H7 (cell line): ENCODE measurements at regions not wholly inside any gene's neighbourhood (a gene's known extent, or its start where the extent isn't known, plus 50 kb on each side); places are given as distances from the start of the nearest gene placed in this dataset.
A peak's percentile ranks its signal among the peaks of the same experiment; 100 is the strongest.

Experiments
- DNase-seq: peaks from one replicate; pipeline ENCODE4 v3.0.0; 2012
- H3K27me3 ChIP-seq: 2 replicates; pipeline ENCODE4 v1.6.0; 2011; ENCODE audit warnings: mild to moderate bottlenecking, low read length; ENCODE audit not compliant: control insufficient read depth, insufficient read depth
- H3K36me3 ChIP-seq: replicated peaks from 2 replicates; pipeline ENCODE4 v1.5.1; 2011; ENCODE audit warnings: low read length; ENCODE audit not compliant: control insufficient read depth, insufficient read depth
- H3K4me3 ChIP-seq: 2 replicates; pipeline ENCODE4 v1.5.1; 2011; ENCODE audit warnings: low read depth, mild to moderate bottlenecking, control low read depth, low read length, moderate library complexity; ENCODE audit not compliant: insufficient read depth

DNA sequence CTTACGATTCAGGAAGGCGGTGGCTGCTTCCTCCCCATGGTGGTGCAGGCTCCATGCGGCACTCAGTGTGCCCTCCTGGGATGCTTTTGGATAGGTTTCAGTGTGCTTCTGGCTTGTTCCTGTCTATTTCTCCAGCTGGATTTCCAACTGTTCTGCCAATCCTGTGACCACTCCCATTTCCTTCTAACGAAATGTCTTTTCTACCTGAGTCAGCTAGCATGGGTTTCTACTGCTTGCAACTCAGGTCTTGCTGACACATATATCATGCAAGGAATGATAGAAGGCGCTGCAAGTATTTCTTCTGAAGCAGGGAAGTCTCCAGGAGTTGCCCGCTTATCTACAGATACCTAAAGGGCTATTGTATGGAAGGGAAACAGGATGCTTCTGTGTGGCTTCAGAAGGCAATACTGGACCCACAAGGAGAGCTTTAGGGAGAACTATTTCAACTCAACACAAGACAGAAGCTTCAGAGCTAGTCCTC lies 244.4 kb downstream of the OPA1 start:
- Histone ChIP-seq H3K36me3 (no peaks in the 10 kb centered on the region), H3K27me3 (no peaks in the 10 kb centered on the region), H3K4me3 (no peak overlapping the region)
- no peak for DNase-seq

DNA sequence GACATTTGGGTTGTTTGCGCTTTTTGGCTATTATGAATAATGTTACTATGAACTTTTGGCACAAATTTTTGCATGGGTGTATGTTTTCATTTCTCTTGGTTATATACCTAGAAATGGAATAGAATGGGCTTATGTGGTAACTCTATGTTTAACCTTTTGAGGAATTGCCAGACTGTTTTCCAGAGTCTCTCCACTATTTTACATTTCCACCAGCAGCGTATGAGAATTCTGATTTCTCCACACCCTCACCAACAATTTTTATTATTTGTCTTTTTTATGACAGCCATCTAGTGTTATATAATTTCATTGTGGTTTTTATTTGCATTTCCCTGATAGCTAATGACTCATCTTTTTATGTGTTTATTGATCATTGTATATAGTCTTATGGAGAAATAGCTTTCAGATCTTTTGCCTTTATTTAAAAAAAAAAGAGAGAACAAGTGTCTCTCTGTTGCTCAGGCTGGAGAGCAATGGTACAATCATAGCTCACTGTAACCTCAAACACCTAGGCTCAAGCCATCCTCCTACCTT lies 247.2 kb downstream of the OPA1 start:
- no peaks in the 10 kb centered on the region for H3K27me3 ChIP-seq
- H3K36me3 ChIP-seq: no peaks in the 10 kb centered on the region
- H3K4me3 ChIP-seq: no peak overlapping the region

DNA sequence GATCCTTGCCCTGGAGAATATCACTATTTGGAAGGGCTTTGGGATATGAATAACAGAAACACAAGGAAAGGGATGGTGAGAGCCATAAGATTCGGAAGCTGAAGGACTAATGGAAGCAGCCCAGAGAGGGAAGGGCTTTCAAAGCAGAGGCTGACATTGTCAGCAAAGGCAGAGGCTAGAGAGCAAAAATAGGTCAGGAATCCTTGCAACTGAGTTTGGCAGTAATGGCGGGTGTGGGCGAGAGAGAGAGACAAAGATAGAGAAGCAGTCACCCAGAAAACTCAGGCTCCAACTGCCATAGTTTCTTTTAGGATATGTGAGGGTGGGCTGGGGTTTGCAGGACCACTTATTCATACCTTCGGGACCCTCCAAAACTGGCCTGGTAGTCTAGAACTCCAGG lies 248.6 kb downstream of the OPA1 start:
- Histone ChIP-seq H3K36me3 (no peaks in the 10 kb centered on the region), H3K4me3 (no peak overlapping the region), H3K27me3 (no peaks in the 10 kb centered on the region)
- no peak for DNase-seq

More for the DNA sequence above, 247.2 kb downstream of the OPA1 start:
- DNase-seq: no peak

DNA sequence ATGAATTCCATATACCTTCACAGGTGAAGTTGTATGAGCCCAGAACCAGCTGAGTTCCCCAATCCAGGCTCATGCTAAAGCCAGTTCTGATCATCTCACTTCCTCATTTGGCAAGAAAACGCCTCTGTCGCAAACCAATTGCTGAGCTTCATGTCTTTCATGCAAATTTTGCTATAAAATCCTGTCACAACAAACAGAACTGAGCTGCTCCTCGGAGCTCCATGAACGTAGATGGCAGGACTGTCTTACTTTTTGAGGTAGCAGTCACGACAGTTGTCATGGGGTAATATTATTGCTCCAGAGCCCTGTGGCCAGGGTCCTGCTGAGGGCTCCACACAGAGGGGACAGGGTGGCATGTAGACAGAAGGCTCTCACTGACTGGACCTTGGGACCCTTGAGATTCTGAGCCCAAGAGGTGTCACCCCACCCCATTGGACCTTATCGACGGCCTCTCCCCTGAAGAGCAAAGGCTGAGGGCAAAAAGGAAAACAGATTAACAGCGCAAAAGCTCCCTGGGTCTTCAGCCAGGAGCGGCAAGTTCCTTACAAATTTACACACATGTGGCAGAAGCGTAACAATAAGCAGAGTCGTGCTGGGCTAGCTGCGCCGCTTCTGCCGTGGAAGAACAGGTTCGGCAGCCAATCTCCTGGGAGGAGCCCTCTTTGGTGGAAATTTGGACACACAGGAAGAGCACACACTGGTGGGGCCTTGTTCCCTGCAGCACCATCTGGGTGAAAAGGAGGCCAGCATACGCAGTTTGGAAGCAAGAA lies 249.2 kb downstream of the OPA1 start:
- no peak for DNase-seq
- H3K27me3 ChIP-seq: no peaks in the 10 kb centered on the region

DNA sequence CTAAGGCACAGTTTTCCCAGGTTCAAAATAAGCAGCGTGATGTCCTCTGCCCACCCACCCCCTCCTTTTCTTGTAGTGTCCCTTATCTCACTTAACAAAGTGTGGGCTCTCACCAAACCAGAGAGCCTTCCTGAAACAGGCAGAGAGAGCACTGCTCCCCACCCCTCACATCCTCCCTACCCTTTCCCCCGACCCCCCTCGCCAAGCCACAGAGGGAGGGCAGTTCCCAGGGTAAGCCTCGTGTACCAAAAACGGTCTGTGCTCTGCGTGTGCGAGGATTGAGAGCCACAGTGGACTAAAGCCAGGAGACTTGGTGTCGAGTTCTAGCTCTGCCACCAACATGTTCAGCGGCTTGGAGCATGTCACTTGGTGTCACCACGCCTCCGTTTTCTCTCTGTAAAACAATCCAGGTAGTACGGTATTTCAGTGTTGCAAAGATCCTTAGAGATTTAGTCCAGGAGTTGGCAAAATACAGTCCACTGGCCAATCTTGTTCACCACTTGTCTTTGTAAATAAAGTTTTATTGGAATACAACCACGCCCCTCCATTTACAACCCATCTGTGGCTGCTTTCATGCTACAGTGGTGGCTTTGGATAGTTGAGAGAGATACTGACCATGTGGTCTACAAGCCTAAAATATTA lies 249.9 kb downstream of the OPA1 start:
- Histone ChIP-seq H3K36me3 (no peaks in the 10 kb centered on the region), H3K4me3 (no peak overlapping the region), H3K27me3 (no peaks in the 10 kb centered on the region)
- DNase-seq: no peak

More for the DNA sequence above, 249.2 kb downstream of the OPA1 start:
- no peak overlapping the region for H3K4me3 ChIP-seq
- no peaks in the 10 kb centered on the region for H3K36me3 ChIP-seq

DNA sequence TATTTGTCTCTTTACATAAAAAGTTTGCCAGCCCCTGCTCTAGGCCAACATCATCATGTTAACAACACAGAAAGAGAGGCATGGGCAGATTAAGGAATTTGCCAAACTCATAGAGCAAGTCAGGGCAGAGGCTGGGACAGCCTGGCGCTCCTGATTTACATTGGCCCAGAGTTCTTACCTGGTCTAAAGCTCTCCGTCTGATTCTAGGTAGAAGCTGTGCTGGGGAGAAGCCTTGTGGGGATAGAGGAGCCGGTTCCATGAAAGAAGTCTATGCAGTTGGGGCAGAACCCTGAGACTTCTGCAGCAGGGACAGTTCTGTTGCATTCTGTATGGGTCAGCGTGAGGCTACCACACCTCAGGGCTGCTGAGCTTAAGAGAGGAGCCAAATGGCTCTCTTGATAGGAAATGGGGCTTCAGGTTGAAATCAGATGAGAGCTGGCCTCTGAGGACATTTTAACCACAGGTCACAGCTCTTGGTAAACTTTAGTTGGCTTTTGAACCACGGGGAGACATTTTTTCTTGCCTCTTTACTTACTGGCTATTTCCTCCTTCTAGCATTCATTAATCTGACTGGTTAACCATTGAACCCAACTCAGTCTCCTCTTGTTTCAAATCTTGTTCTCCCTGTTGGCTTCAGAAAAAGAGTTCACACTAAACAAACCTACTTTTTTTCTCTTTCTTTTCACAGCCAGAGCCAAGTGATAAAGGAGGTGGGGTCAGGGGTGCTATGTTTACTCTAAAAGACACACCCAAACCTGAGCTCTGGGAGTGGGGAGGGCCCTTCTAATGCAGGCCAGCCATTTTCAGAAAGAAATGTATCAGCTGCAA lies 250.7 kb downstream of the OPA1 start:
- no peak overlapping the region for H3K4me3 ChIP-seq
- DNase-seq: no peak
- H3K27me3 ChIP-seq: no peaks in the 10 kb centered on the region
- H3K36me3 ChIP-seq: no peaks in the 10 kb centered on the region

DNA sequence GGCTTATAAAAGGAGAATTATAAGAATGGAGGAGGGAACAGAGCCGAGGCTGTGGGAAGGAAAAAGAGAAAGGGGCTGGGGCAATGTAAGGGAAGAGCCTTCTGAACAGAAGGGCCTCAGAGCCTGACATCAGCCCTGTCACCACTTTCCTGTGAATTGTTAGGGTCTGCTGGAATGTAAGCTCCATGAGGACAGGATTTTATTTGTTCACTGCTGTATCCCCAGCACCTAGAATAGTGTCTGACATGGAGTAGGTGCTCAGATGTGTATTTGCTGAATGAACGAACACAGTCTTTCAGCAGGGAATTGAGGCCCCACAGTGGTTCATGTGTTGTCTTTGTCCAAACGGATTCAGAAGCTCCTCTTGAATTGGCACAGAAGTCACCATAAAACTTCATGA lies 251.5 kb downstream of the OPA1 start:
- Histone ChIP-seq H3K4me3 (no peak overlapping the region), H3K36me3 (no peaks in the 10 kb centered on the region), H3K27me3 (no peaks in the 10 kb centered on the region)
- no peak for DNase-seq

DNA sequence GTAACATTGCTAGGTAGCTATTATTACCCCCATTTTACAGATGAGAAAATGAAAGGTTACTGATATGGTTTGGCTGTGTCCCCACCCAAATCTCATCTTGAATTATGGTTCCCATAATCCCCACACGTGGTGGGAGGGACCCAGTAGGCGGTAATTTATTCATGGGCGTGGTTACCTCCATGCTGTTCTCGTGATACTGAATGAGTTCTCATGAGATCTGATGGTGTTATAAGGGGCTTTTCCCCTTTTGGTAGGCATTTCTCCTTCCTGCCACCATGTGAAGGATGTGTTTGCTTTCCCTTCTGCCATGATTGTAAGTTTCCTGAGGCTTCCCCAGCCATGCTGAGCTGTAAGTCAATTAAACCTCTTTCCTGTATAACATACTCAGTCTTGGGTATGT lies 252.1 kb downstream of the OPA1 start:
- DNase-seq: no peak
- Histone ChIP-seq H3K4me3 (no peak overlapping the region), H3K36me3 (no peaks in the 10 kb centered on the region), H3K27me3 (no peaks in the 10 kb centered on the region)

DNA sequence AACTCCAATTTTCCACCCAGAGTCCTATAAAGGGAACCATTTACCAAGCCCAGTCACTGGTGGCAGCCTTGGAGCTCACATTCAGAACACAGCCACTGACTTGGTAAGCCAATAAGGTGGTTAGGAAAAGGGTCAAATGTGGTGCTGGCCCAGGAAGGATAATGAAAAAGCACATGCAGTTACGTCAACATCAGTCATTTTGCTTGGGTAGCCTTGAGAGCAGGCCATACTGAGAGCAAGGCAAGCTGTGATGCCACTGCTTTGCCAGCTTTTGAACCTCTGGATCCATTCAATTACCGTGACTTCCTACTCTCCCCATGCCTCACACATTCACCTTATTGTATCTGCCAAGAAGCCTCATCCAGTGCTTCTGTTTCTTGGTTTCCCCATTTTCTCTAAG lies 253.6 kb downstream of the OPA1 start:
- DNase-seq: no peak
- Histone ChIP-seq H3K4me3 (no peak overlapping the region), H3K27me3 (no peaks in the 10 kb centered on the region), H3K36me3 (no peaks in the 10 kb centered on the region)

DNA sequence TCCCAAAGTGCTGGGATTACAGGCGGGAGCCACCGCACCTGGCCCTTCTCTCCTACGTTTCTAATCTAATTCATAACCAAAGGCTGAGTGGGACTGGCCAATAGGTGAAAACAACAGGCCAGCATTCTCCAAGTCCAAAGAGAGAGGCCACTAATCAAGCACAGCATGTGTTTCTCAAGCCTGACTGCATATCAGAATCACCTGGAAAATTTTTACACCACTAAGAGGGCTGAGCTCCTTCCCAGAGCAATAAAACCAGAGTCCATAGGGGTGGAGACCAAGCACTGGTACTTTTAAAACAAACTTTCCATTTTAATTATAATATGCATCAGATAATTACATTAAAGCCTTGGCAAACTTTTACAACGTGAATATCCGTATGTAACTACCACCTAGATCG lies 254.4 kb downstream of the OPA1 start:
- no peaks in the 10 kb centered on the region for H3K27me3 ChIP-seq
- no peak overlapping the region for H3K4me3 ChIP-seq
- DNase-seq: no peak
- H3K36me3 ChIP-seq: no peaks in the 10 kb centered on the region

DNA sequence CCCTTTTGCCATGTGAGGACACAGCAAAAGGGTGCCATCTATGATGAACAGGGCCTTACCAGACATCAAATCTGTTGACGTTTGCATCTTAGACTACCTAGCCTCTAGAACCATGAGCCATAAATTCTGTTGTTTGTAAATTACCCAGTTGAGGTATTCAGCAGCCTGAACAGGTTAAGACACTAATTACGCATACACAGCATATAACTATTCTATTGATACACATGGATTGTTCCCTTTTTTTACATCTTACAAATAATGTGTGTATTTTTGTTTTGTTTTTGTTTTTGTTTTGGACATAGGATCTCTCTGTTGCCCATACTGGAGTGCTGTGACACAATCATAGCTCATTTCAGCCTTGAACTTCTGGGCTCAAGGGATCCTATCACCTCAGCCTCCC lies 255.5 kb downstream of the OPA1 start:
- H3K36me3 ChIP-seq: no peaks in the 10 kb centered on the region
- no peak overlapping the region for H3K4me3 ChIP-seq
- DNase-seq: no peak
- H3K27me3 ChIP-seq: no peaks in the 10 kb centered on the region

DNA sequence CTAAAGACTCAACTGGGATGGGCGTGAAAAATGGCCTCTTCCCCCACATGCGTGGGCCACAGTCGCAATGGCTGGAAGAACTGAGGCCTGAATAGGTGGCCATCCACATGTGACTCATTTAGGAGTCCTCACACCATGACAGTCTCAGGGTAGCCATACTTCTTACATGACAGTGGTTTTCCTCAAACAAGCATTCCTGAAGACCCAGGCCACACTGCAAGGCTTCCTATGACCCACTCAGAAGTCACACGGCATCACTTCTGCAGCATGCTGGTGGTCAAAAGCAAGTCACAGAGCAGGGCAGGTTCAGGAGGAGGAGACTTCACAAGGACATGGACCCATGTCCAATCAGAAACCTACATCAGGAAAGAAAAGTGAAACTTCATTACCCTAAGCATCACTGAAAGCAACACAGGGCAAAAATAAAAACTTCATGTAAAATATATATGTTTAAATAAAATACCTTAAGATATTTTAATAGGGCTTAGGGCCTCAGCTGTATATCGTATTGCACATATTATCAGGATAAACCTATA lies 257.1 kb downstream of the OPA1 start:
- Histone ChIP-seq H3K36me3 (no peaks in the 10 kb centered on the region), H3K4me3 (no peak overlapping the region), H3K27me3 (no peaks in the 10 kb centered on the region)
- no peak for DNase-seq

DNA sequence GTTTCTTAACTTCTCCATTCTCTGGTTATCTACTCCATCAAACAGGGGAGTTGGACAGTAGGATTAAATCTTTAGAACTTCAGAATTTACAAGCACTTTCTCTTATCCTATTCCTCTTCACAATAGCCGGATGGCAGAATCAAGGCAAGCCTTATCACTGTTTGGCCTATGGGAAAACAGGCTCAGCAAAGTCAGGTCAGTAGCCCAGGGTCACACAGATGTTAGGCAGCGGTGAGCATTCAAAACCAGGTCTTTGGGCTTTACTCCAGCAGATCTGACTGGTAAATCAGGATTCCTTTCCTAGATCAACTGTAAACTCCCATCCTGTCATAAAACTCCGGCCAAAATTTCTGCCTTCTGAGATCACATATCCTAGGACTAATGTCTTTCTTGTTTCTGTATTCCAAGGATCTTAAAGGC lies 258.4 kb downstream of the OPA1 start:
- H3K4me3 ChIP-seq: no peak overlapping the region
- H3K36me3 ChIP-seq: no peaks in the 10 kb centered on the region
- H3K27me3 ChIP-seq: no peaks in the 10 kb centered on the region
- DNase-seq: no peak

DNA sequence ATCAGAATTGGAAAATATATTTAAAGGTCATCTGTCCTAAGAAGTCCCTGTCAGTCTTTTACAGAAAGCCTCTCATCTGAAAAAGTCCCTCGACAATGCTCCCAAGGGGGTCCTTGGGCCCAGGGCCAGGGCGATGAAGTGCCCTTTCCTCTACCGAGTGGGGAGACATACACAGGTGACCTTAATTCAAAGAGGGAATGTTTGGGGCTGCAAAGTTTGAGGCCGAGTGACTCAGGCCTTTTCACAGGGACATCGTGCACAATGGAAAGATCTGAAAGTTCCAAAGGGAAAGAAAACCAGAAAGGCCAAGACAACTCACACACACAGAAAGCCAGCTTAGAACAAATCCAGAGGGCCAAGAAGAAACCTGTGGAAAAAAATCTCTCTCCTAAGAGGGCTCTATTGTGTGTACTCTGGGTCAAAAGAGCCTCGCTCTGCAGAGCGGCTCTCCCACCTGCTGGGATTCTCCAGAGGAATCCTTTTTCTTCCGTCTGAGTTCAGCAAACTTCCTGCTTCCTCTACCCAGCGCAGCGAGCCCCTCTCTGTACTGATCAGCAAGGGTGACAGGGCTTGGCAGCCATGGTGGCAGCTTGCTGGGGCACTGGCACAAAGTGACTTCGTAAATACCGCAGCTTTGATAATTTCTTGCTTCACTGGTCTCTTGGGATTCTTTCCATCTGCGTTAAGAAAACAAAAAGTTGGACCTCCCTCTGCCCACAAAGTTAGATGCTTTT lies 259.1 kb downstream of the OPA1 start:
- peak; percentile 64 for DNase-seq
- H3K36me3 ChIP-seq: no peaks in the 10 kb centered on the region
- no peak overlapping the region for H3K4me3 ChIP-seq
- H3K27me3 ChIP-seq: no peaks in the 10 kb centered on the region
